Endothelial cell (in vitro differentiated cells): ENCODE measurements at regions not wholly inside any gene's neighbourhood (a gene's known extent, or its start where the extent isn't known, plus 50 kb on each side); places are given as distances from the start of the nearest gene placed in this dataset.

Source experiments
- DNase-seq: peaks from one replicate; pipeline ENCODE4 v3.0.0; 2021; ENCODE audit warnings: low spot score
- H3K27ac Mint-ChIP-seq: one replicate; pipeline ENCODE4 v1.8.0; 2021; ENCODE audit warnings: mixed read lengths, inconsistent platforms; ENCODE audit not compliant: unreplicated experiment
- H3K27me3 Mint-ChIP-seq: one replicate; pipeline ENCODE4 v1.8.0; 2021; ENCODE audit warnings: mild to moderate bottlenecking, moderate library complexity, mixed read lengths, inconsistent platforms; ENCODE audit not compliant: unreplicated experiment
- H3K36me3 Mint-ChIP-seq: one replicate; pipeline ENCODE4 v1.8.0; 2021; ENCODE audit warnings: mild to moderate bottlenecking, low read depth, mixed read lengths, inconsistent platforms; ENCODE audit not compliant: unreplicated experiment
- H3K4me1 Mint-ChIP-seq: one replicate; pipeline ENCODE4 v1.8.0; 2021; ENCODE audit warnings: mild to moderate bottlenecking, mixed read lengths, inconsistent platforms; ENCODE audit not compliant: unreplicated experiment
- H3K4me3 Mint-ChIP-seq: one replicate; pipeline ENCODE4 v1.8.0; 2021; ENCODE audit warnings: mild to moderate bottlenecking, mixed read lengths, inconsistent platforms; ENCODE audit not compliant: unreplicated experiment
- H3K9me3 Mint-ChIP-seq: one replicate; pipeline ENCODE4 v1.8.0; 2021; ENCODE audit warnings: mixed read lengths, inconsistent platforms; ENCODE audit not compliant: unreplicated experiment
- CTCF ChIP-seq: fragments of 200-600 bp; sonication (generic); IDR thresholded peaks from one replicate; pipeline ENCODE4 v1.5.0; 2021; ENCODE audit warnings: antibody characterized with exemption; ENCODE audit not compliant: unreplicated experiment

GRCh38 chr5:89086390-89087086 is 203.6 kb upstream of the MEF2C start:
- Mint-ChIP-seq H3K4me1 (no peaks in the 10 kb centered on the region), H3K36me3 (no peaks in the 10 kb centered on the region), H3K4me3 (no peak overlapping the region), H3K27me3 (no peaks in the 10 kb centered on the region), H3K9me3 (no peaks in the 10 kb centered on the region), H3K27ac (no peak overlapping the region)
- no peak for TF ChIP-seq CTCF
- DNase-seq, result no peak

- Mint-ChIP-seq H3K4me3 (no peak overlapping the region), H3K9me3 (no peaks in the 10 kb centered on the region), H3K4me1 (no peaks in the 10 kb centered on the region), H3K27me3 (no peaks in the 10 kb centered on the region), H3K36me3 (no peaks in the 10 kb centered on the region), H3K27ac (no peak overlapping the region)
- no peak for DNase-seq
- TF ChIP-seq CTCF, result no peak
Observed at GRCh38 chr5:89083791-89084190, 200.8 kb upstream of the MEF2C start.

DNA sequence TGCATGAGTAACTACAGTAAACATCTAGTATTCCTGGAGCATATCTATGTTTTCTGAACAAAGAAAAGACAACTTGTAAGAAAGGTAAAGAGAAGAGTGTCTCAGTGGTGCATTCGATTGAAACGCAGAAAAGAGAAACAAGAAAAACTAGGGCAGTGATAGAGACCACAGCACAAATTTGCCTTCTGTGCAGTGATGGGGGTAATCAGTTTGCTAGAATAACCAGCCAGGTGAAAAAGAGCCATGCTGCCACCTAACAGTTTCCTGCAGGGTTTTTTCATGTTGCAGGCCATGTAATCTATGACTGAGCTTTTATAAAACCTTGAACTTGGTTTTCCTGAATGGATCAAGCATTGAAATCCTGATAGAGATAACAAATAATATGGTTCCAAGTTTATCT is 198.4 kb upstream of the MEF2C start:
- no peak for TF ChIP-seq CTCF
- Mint-ChIP-seq H3K4me1 (no peaks in the 10 kb centered on the region), H3K27ac (no peak overlapping the region)

GRCh38 chr5:89080467-89081116 is 197.6 kb upstream of the MEF2C start:
- no peak for DNase-seq
- no peaks in the 10 kb centered on the region for H3K36me3 Mint-ChIP-seq
- no peak overlapping the region for H3K4me3 Mint-ChIP-seq
- TF ChIP-seq CTCF, result no peak
- no peaks in the 10 kb centered on the region for H3K4me1 Mint-ChIP-seq
- no peak overlapping the region for H3K27ac Mint-ChIP-seq
- H3K9me3 Mint-ChIP-seq, result no peaks in the 10 kb centered on the region
- no peaks in the 10 kb centered on the region for H3K27me3 Mint-ChIP-seq

More for the DNA sequence above, 198.4 kb upstream of the MEF2C start:
- no peaks in the 10 kb centered on the region for H3K36me3 Mint-ChIP-seq
- no peak overlapping the region for H3K4me3 Mint-ChIP-seq
- no peaks in the 10 kb centered on the region for H3K9me3 Mint-ChIP-seq
- no peak for DNase-seq
- H3K27me3 Mint-ChIP-seq, result no peaks in the 10 kb centered on the region
